Neural cell (in vitro differentiated cells): ENCODE measurements at regions not wholly inside any gene's neighbourhood (a gene's known extent, or its start where the extent isn't known, plus 50 kb on each side); places are given as distances from the start of the nearest gene placed in this dataset.

ENCODE experiments used
- H2AFZ ChIP-seq: fragments of 200-600, 300-800 bp; sonication (generic), shearing (Covaris generic); 2 replicates; pipeline ENCODE4 v1.6.0; 2014; ENCODE audit warnings: low read depth, mild to moderate bottlenecking, antibody characterized with exemption, low read length, moderate library complexity
- H3F3A ChIP-seq: fragments of 200-600 bp; shearing (Covaris generic); 2 replicates; pipeline ENCODE4 v1.6.1; 2016; ENCODE audit warnings: mild to moderate bottlenecking, moderate library complexity, mixed read lengths, antibody characterized with exemption, low read length; ENCODE audit not compliant: insufficient read depth, poor library complexity, severe bottlenecking
- H3K27ac ChIP-seq: fragments of 200-600, 300-800 bp; sonication (generic), shearing (Covaris generic); 2 replicates; pipeline ENCODE4 v1.5.1; 2014; ENCODE audit warnings: mild to moderate bottlenecking, low read length, moderate library complexity
- H3K27me3 ChIP-seq: fragments of 300-800, 200-600 bp; sonication (generic), shearing (Covaris generic); 2 replicates; pipeline ENCODE4 v1.6.0; 2014; ENCODE audit warnings: mild to moderate bottlenecking, low read depth, low read length, moderate library complexity; ENCODE audit not compliant: insufficient read depth
- H3K36me3 ChIP-seq: fragments of 300-800, 200-600 bp; sonication (generic), shearing (Covaris generic); 2 replicates; pipeline ENCODE4 v1.5.1; 2014; ENCODE audit warnings: mild to moderate bottlenecking, antibody characterized with exemption, low read length, moderate library complexity; ENCODE audit not compliant: insufficient read depth
- H3K4me2 ChIP-seq: fragments of 300-800, 200-600 bp; sonication (generic), shearing (Covaris generic); 2 replicates; pipeline ENCODE4 v1.6.0; 2014; ENCODE audit warnings: mild to moderate bottlenecking, low read length
- H3K4me3 ChIP-seq: fragments of 300-800, 200-600 bp; sonication (generic), shearing (Covaris generic); 2 replicates; pipeline ENCODE4 v1.5.1; 2014; ENCODE audit warnings: mild to moderate bottlenecking, low read length, moderate library complexity
- H3K79me2 ChIP-seq: fragments of 200-600 bp; shearing (Covaris generic); replicated peaks from 2 replicates; pipeline ENCODE4 v1.6.0; 2014; ENCODE audit warnings: mild to moderate bottlenecking, low read length, moderate library complexity; ENCODE audit not compliant: insufficient read depth
- H3K9ac ChIP-seq: fragments of 300-800, 200-600 bp; sonication (generic), shearing (Covaris generic); 2 replicates; pipeline ENCODE4 v1.6.1; 2016; ENCODE audit warnings: mild to moderate bottlenecking, low read length, mixed read lengths
- H3K9me2 ChIP-seq: fragments of 200-600 bp; shearing (Covaris generic); 2 replicates; pipeline ENCODE4 v1.6.1; 2016; ENCODE audit warnings: mild to moderate bottlenecking, low read length, mixed read lengths; ENCODE audit not compliant: insufficient read depth
- H3K9me3 ChIP-seq: fragments of 200-600, 300-800 bp; sonication (generic), shearing (Covaris generic); 2 replicates; pipeline ENCODE4 v1.6.1; 2016; ENCODE audit warnings: mild to moderate bottlenecking, mixed run types, low read length, moderate library complexity, mixed read lengths
- H4K20me1 ChIP-seq: fragments of 200-600 bp; shearing (Covaris generic); 2 replicates; pipeline ENCODE4 v1.6.1; 2016; ENCODE audit warnings: mild to moderate bottlenecking, mixed run types; ENCODE audit not compliant: insufficient read depth
- EP300 ChIP-seq: fragments of 450-650 bp; conservative IDR thresholded peaks from 2 replicates; pipeline ENCODE4 v1.6.1; 2014; ENCODE audit warnings: antibody characterized with exemption, mild to moderate bottlenecking, moderate library complexity; ENCODE audit not compliant: poor library complexity, severe bottlenecking
- EZH2 ChIP-seq: fragments of 200-600, 300-800 bp; shearing (Covaris generic), sonication (generic); IDR thresholded peaks from 2 replicates; pipeline ENCODE4 v1.6.1; 2014; ENCODE audit warnings: antibody characterized with exemption, low read length, borderline replicate concordance, mild to moderate bottlenecking; ENCODE audit not compliant: insufficient read depth, poor library complexity, severe bottlenecking
- MXI1 ChIP-seq: fragments of 450-650 bp; conservative IDR thresholded peaks from 2 replicates; pipeline ENCODE4 v1.6.1; 2014; ENCODE audit warnings: antibody characterized with exemption, mild to moderate bottlenecking; ENCODE audit not compliant: poor library complexity, severe bottlenecking
- POLR2AphosphoS5 ChIP-seq: IDR thresholded peaks from 2 replicates; pipeline ENCODE4 v1.6.1; 2012
- RAD21 ChIP-seq: fragments of 450-650 bp; conservative IDR thresholded peaks from 2 replicates; pipeline ENCODE4 v1.6.1; 2014; ENCODE audit warnings: antibody characterized with exemption, mild to moderate bottlenecking, moderate library complexity
- SMC3 ChIP-seq: fragments of 450-650 bp; conservative IDR thresholded peaks from 2 replicates; pipeline ENCODE4 v1.6.1; 2014; ENCODE audit warnings: antibody characterized with exemption, mild to moderate bottlenecking, moderate library complexity; ENCODE audit not compliant: poor library complexity
- TAF1 ChIP-seq: IDR thresholded peaks from 2 replicates; pipeline ENCODE4 v1.6.1; 2012; ENCODE audit warnings: low read depth
- TF ChIP-seq, protein P1 (sequence below): fragments of 450-650 bp; IDR thresholded peaks from 2 replicates; pipeline ENCODE4 v1.5.1; 2014; ENCODE audit warnings: antibody characterized with exemption, mild to moderate bottlenecking, moderate library complexity; ENCODE audit not compliant: poor library complexity, severe bottlenecking
- TF ChIP-seq, protein P2 (sequence below): IDR thresholded peaks from 2 replicates; pipeline ENCODE4 v1.6.1; 2012; ENCODE audit warnings: borderline replicate concordance

DNA sequence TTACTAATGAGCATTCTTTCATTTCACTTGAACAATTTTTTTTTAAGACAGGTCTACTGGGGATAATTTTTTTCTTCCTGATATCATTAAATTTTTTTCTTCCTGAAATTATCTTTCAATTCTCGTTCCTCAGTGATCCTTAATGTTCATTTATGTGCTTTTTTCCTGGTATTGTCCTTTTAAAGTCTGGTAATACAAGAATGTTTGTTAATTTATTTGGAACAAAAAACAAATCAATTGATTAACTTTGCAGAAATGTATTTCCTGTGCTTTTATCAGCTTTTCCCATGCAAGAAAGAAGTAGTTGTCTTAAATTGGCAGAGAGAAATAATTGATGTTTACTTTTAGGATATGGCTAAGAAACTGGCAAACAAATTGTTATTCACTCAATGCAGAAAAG is 945.4 kb upstream of the MIR17HG start (continued):
- TF ChIP-seq, protein P1, sequence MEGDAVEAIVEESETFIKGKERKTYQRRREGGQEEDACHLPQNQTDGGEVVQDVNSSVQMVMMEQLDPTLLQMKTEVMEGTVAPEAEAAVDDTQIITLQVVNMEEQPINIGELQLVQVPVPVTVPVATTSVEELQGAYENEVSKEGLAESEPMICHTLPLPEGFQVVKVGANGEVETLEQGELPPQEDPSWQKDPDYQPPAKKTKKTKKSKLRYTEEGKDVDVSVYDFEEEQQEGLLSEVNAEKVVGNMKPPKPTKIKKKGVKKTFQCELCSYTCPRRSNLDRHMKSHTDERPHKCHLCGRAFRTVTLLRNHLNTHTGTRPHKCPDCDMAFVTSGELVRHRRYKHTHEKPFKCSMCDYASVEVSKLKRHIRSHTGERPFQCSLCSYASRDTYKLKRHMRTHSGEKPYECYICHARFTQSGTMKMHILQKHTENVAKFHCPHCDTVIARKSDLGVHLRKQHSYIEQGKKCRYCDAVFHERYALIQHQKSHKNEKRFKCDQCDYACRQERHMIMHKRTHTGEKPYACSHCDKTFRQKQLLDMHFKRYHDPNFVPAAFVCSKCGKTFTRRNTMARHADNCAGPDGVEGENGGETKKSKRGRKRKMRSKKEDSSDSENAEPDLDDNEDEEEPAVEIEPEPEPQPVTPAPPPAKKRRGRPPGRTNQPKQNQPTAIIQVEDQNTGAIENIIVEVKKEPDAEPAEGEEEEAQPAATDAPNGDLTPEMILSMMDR = no peak
- no peak for TF ChIP-seq MXI1
- no peak for TF ChIP-seq POLR2AphosphoS5

DNA sequence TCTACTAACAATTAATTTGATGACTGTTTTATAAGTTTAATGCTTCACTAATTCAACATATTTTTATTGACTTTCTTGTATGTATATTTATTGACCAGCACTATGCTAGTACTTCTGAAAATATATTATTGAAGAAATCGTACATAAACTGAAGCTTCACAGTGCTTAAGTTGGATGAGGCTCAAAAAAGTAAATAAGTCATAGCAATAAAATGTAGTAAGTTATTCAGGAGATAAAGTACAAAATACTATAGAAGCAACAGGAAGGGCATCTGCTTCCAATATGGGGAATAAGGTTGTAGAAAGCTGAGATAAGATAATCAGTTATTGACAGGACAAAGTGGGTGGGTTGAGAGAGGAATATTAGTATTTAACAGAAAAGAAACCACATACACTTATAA is 944.9 kb upstream of the MIR17HG start:
- H3K9me3 ChIP-seq = no peaks in the 10 kb centered on the region
- no peaks in the 10 kb centered on the region for H3K79me2 ChIP-seq
- H3K9me2 ChIP-seq = no peaks in the 10 kb centered on the region
- TF ChIP-seq TAF1 = no peak
- TF ChIP-seq, protein P1 = no peak
- TF ChIP-seq MXI1 = no peak
- TF ChIP-seq, protein P2, sequence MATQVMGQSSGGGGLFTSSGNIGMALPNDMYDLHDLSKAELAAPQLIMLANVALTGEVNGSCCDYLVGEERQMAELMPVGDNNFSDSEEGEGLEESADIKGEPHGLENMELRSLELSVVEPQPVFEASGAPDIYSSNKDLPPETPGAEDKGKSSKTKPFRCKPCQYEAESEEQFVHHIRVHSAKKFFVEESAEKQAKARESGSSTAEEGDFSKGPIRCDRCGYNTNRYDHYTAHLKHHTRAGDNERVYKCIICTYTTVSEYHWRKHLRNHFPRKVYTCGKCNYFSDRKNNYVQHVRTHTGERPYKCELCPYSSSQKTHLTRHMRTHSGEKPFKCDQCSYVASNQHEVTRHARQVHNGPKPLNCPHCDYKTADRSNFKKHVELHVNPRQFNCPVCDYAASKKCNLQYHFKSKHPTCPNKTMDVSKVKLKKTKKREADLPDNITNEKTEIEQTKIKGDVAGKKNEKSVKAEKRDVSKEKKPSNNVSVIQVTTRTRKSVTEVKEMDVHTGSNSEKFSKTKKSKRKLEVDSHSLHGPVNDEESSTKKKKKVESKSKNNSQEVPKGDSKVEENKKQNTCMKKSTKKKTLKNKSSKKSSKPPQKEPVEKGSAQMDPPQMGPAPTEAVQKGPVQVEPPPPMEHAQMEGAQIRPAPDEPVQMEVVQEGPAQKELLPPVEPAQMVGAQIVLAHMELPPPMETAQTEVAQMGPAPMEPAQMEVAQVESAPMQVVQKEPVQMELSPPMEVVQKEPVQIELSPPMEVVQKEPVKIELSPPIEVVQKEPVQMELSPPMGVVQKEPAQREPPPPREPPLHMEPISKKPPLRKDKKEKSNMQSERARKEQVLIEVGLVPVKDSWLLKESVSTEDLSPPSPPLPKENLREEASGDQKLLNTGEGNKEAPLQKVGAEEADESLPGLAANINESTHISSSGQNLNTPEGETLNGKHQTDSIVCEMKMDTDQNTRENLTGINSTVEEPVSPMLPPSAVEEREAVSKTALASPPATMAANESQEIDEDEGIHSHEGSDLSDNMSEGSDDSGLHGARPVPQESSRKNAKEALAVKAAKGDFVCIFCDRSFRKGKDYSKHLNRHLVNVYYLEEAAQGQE = no peak
- TF ChIP-seq EP300 = no peak
- no peak for TF ChIP-seq SMC3
- H3F3A ChIP-seq = no peaks in the 10 kb centered on the region
- H3K4me2 ChIP-seq = no peak overlapping the region
- H3K4me3 ChIP-seq = no peak overlapping the region
- H3K36me3 ChIP-seq = no peaks in the 10 kb centered on the region
- no peak overlapping the region for H3K27ac ChIP-seq
- no peak overlapping the region for H3K9ac ChIP-seq
- H3K27me3 ChIP-seq = no peaks in the 10 kb centered on the region
- H4K20me1 ChIP-seq = no peaks in the 10 kb centered on the region
- H2AFZ ChIP-seq = no peak overlapping the region

DNA sequence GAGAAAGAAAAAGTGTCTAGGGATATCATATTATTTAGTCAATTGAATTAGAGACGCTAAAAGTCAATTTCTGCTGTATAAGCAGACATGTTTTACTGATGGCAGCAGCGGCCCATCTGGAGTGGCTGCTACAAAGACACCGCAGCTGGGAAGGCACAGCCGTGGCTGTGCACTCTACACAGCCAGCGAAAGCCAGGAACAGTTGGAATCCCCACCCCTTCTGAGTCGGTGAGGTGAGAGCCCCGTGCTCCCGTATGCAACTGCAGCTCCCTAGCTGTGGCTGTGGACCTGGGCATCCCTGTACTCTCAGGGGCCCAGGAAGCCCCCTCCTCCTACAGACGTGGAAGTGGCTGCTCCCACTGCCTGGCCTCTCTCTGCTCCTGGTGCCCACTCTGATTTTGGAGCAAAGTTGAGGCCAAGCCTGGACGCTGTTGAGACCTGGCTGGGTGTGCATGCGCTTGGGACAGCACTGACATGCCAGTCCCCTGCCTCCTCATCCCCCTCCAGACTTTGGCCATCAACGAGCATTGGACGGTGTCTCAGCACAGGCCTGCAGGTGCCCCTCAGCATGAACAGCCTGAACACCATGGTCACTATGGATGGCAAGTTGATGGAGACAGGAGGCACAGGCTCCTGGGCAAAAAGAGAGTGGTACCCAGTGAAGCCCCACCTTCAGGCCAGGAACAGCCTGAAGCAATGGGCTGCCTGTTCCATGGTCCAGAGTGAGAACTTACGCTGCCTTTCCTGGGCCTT is 944.0 kb upstream of the MIR17HG start:
- Histone ChIP-seq H3K4me3 (no peak overlapping the region), H3K36me3 (no peaks in the 10 kb centered on the region), H2AFZ (no peak overlapping the region), H3K79me2 (no peaks in the 10 kb centered on the region), H3K9me2 (no peaks in the 10 kb centered on the region), H3K9ac (no peak overlapping the region), H3K9me3 (no peaks in the 10 kb centered on the region), H4K20me1 (no peaks in the 10 kb centered on the region), H3K4me2 (no peak overlapping the region), H3F3A (no peaks in the 10 kb centered on the region), H3K27me3 (no peaks in the 10 kb centered on the region), H3K27ac (no peak overlapping the region)
- TF ChIP-seq EZH2 = no peak
- no peak for TF ChIP-seq POLR2AphosphoS5
- no peak for TF ChIP-seq RAD21
- TF ChIP-seq EP300 = no peak
- no peak for TF ChIP-seq TAF1
- no peak for TF ChIP-seq SMC3
- TF ChIP-seq MXI1 = no peak
- TF ChIP-seq, protein P1 = no peak
- TF ChIP-seq, protein P2 = no peak
